ELF-1 (cell line): ENCODE measurements at regions not wholly inside any gene's neighbourhood (a gene's known extent, or its start where the extent isn't known, plus 50 kb on each side); places are given as distances from the start of the nearest gene placed in this dataset.
A peak's percentile ranks its signal among the peaks of the same experiment; 100 is the strongest.

Source experiments
- DNase-seq: peaks from one replicate; pipeline ENCODE4 v3.0.0-alpha.2; 2016; ENCODE audit warnings: low read depth, low spot score

- DNase-seq, result no peak
These were observed 95.4 kb upstream of the PDE10A start for GRCh38 chr6:165758441-165758840.

GRCh38 chr6:165755583-165755982 lies 92.5 kb upstream of the PDE10A start:
- peak; percentile 18 for DNase-seq

- DNase-seq, result no peak
These were observed 90.5 kb upstream of the PDE10A start for GRCh38 chr6:165753506-165753905.

- DNase-seq, result no peak
These were observed 89.4 kb upstream of the PDE10A start for GRCh38 chr6:165752451-165752850.

GRCh38 chr6:165751486-165751885 lies 88.4 kb upstream of the PDE10A start:
- DNase-seq, result no peak

- DNase-seq, result no peak
These were observed 86.1 kb upstream of the PDE10A start for GRCh38 chr6:165749163-165749562.

GRCh38 chr6:165748390-165748789 lies 85.3 kb upstream of the PDE10A start:
- no peak for DNase-seq

- no peak for DNase-seq
These were observed 84.9 kb upstream of the PDE10A start for GRCh38 chr6:165747963-165748362.

- no peak for DNase-seq
These were observed 83.3 kb upstream of the PDE10A start for GRCh38 chr6:165746331-165746730.

- no peak for DNase-seq
These were observed 82.5 kb upstream of the PDE10A start for GRCh38 chr6:165745492-165745891.

GRCh38 chr6:165744555-165745228 lies 81.7 kb upstream of the PDE10A start:
- no peak for DNase-seq

GRCh38 chr6:165743366-165743898 lies 80.4 kb upstream of the PDE10A start:
- DNase-seq, result no peak

GRCh38 chr6:165742047-165742446 lies 79.0 kb upstream of the PDE10A start:
- no peak for DNase-seq

GRCh38 chr6:165737396-165737795 lies 74.4 kb upstream of the PDE10A start:
- no peak for DNase-seq

- DNase-seq, result no peak
These were observed 72.0 kb upstream of the PDE10A start for GRCh38 chr6:165735065-165735464.

GRCh38 chr6:165733489-165733791 lies 70.4 kb upstream of the PDE10A start:
- DNase-seq, result no peak

GRCh38 chr6:165732696-165733488 lies 69.9 kb upstream of the PDE10A start:
- no peak for DNase-seq

GRCh38 chr6:165729307-165729936 lies 66.4 kb upstream of the PDE10A start:
- peak; percentile 23 for DNase-seq

GRCh38 chr6:165728216-165728615 lies 65.2 kb upstream of the PDE10A start:
- DNase-seq, result no peak

GRCh38 chr6:165726965-165727381 lies 63.9 kb upstream of the PDE10A start:
- no peak for DNase-seq

GRCh38 chr6:165726290-165726875 lies 63.3 kb upstream of the PDE10A start:
- no peak for DNase-seq

GRCh38 chr6:165725201-165725600 lies 62.2 kb upstream of the PDE10A start:
- no peak for DNase-seq
